CD4-positive, alpha-beta memory T cell (primary cell): ENCODE measurements at regions not wholly inside any gene's neighbourhood (a gene's known extent, or its start where the extent isn't known, plus 50 kb on each side); places are given as distances from the start of the nearest gene placed in this dataset.

Experiments used
- CTCF ChIA-PET: fragments of 350-600 bp; sonication (Branson Sonifier 250); formaldehyde crosslinking; loops from one replicate; lab custom pipeline; 2021; ENCODE audit warnings: inconsistent platforms; ENCODE audit not compliant: partially characterized antibody; lab: Charles Lee
- POLR2A ChIA-PET: fragments of 350-600 bp; sonication (Branson Sonifier 250); formaldehyde crosslinking; loops from one replicate; lab custom pipeline; 2021; ENCODE audit not compliant: partially characterized antibody; lab: Charles Lee
- DNase-seq, 5 donors: peaks; one replicate each; pipeline versions ENCODE4 v3.0.0 to v3.0.0-alpha.2; 2020 to 2022; ENCODE audit warnings: mixed read lengths in 1 of 5
- H3K27ac ChIP-seq: one replicate; pipeline ENCODE4 v1.7.0; 2013; ENCODE audit warnings: low read depth, low read length
- H3K27me3 ChIP-seq: 2 replicates; pipeline ENCODE4 v1.7.0; 2013; ENCODE audit warnings: mild to moderate bottlenecking, low read length, moderate library complexity; ENCODE audit not compliant: insufficient read depth
- H3K36me3 ChIP-seq: 2 replicates; pipeline ENCODE4 v1.7.0; 2013; ENCODE audit warnings: mild to moderate bottlenecking, low read length, moderate library complexity; ENCODE audit not compliant: insufficient read depth
- H3K4me1 ChIP-seq: 2 replicates; pipeline ENCODE4 v1.7.0; 2013; ENCODE audit warnings: mild to moderate bottlenecking, low read length, moderate library complexity; ENCODE audit not compliant: insufficient read depth
- H3K4me3 ChIP-seq, 2 donors: one replicate each; pipeline ENCODE4 v1.7.0; 2013; ENCODE audit warnings: low read length in 2 of 2, mild to moderate bottlenecking in 1 of 2
- H3K9me3 ChIP-seq, 2 donors: one replicate each; pipeline ENCODE4 v1.7.0; 2013; ENCODE audit warnings: low read length in 2 of 2, control low read depth in 1 of 2; ENCODE audit not compliant: control insufficient read depth in 1 of 2
- H3K27ac Mint-ChIP-seq, 7 donors: one replicate each; pipeline ENCODE4 v1.8.0; 2020 to 2021; ENCODE audit warnings: mixed read lengths in 7 of 7, mild to moderate bottlenecking in 6 of 7, inconsistent platforms in 3 of 7, moderate library complexity in 3 of 7
- H3K27me3 Mint-ChIP-seq, 2 donors: one replicate each; pipeline ENCODE4 v1.8.0; 2020 to 2021; ENCODE audit warnings: mixed read lengths in 2 of 2
- H3K36me3 Mint-ChIP-seq, 2 donors: one replicate each; pipeline ENCODE4 v1.8.0; 2020 to 2021; ENCODE audit warnings: mixed read lengths in 2 of 2, inconsistent platforms in 1 of 2, mild to moderate bottlenecking in 1 of 2
- H3K4me1 Mint-ChIP-seq, 4 donors: one replicate each; pipeline ENCODE4 v1.8.0; 2020 to 2021; ENCODE audit warnings: mixed read lengths in 4 of 4, mild to moderate bottlenecking in 1 of 4
- H3K4me3 Mint-ChIP-seq, 8 donors: one replicate each; pipeline ENCODE4 v1.8.0; 2020 to 2021; ENCODE audit warnings: mixed read lengths in 8 of 8, mild to moderate bottlenecking in 7 of 8, moderate library complexity in 6 of 8, inconsistent platforms in 3 of 8
- H3K9me3 Mint-ChIP-seq, 8 donors: one replicate each; pipeline ENCODE4 v1.8.0; 2020 to 2021; ENCODE audit warnings: mixed read lengths in 8 of 8, mild to moderate bottlenecking in 5 of 8, inconsistent platforms in 3 of 8, moderate library complexity in 1 of 8
- intact Hi-C: fragments of 100-400 bp; cut with micrococcal nuclease; formaldehyde crosslinking; loops from one replicate; pipeline ENCODE4 v1.15.1; 2023

DNA sequence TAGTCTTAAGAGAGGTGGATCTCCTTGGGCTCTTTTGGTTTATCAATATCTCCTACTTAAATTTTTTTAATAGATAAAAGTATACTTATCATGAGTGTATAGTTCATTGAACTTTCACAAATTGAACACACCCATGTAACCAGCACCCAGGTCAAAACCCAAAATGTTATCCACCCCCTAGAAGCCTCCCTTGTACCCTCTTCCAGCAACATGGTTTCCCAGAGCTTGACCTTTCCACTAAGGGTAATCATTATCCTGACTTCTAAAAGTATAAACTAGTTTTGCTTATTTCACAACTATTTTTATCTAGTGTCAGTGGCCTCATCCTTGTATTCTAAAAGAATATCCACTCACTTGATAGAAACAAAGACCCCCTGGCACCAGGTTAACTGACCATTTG lies 106.8 kb downstream of the MDH1 start:
- CTCF ChIA-PET = interaction anchor here (0.9 to 6.3 kb wide), 4 partner anchors 11 to 171 kb away, joined by 3 to 111 read pairs (median 4); no protein-coding TSS in a partner anchor

DNA sequence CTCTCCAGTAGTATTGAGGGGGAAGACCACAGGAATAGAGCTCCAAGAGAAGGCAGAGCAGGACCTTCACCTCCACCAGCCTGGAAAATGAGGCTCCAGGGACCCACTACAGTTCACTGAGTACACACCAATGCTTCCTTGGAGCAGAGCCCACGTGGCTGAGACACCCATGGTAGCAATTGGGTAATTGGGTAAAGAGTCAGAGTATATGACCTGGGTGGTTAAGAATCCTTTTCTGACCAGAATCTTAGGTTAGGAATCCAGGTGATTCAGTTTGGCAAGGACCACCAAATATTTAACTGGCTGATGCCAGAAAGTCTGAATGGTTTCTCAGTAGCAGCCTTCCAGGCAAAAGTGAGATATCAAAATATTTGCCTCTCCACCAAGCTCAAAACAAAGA lies 107.7 kb downstream of the MDH1 start:
- Mint-ChIP-seq H3K36me3 (no peaks in the 10 kb centered on the region), H3K27ac (no peak overlapping the region), H3K27me3 (no peaks in the 10 kb centered on the region), H3K9me3 (no peaks in the 10 kb centered on the region), H3K4me3 (no peak overlapping the region), H3K4me1 (peaks cover 0 to 1% (median 0%) of the 10 kb centered on the region in 4 donors)
- POLR2A ChIA-PET = interaction anchor here (1.0 kb wide), 1 partner anchor 145 kb away, joined by 3 read pairs; the partner anchor contains the start of gene UGP2
- Histone ChIP-seq H3K4me1 (no peaks in the 10 kb centered on the region), H3K9me3 (no peaks in the 10 kb centered on the region), H3K27me3 (no peaks in the 10 kb centered on the region), H3K4me3 (no peak overlapping the region), H3K27ac (no peak overlapping the region), H3K36me3 (no peaks in the 10 kb centered on the region)
- intact Hi-C loops = no loop called here
- no peak for DNase-seq
- CTCF ChIA-PET = interaction anchor here (0.9 to 6.3 kb wide), 3 partner anchors 12 to 170 kb away, joined by 3 to 111 read pairs (median 3); no protein-coding TSS in a partner anchor

More for the DNA sequence above, 106.8 kb downstream of the MDH1 start:
- H3K27me3 ChIP-seq = no peaks in the 10 kb centered on the region
- H3K27ac ChIP-seq = no peak overlapping the region
- no peak overlapping the region for H3K4me3 ChIP-seq
- no peaks in the 10 kb centered on the region for H3K9me3 ChIP-seq
- H3K4me1 ChIP-seq = no peaks in the 10 kb centered on the region
- Mint-ChIP-seq H3K27ac (no peak overlapping the region), H3K9me3 (no peaks in the 10 kb centered on the region), H3K27me3 (no peaks in the 10 kb centered on the region), H3K4me3 (no peak overlapping the region), H3K36me3 (no peaks in the 10 kb centered on the region), H3K4me1 (peaks cover 0 to 1% (median 0%) of the 10 kb centered on the region in 4 donors)
- POLR2A ChIA-PET = no interaction called here
- no peaks in the 10 kb centered on the region for H3K36me3 ChIP-seq
- no peak for DNase-seq
- intact Hi-C loops = no loop called here

DNA sequence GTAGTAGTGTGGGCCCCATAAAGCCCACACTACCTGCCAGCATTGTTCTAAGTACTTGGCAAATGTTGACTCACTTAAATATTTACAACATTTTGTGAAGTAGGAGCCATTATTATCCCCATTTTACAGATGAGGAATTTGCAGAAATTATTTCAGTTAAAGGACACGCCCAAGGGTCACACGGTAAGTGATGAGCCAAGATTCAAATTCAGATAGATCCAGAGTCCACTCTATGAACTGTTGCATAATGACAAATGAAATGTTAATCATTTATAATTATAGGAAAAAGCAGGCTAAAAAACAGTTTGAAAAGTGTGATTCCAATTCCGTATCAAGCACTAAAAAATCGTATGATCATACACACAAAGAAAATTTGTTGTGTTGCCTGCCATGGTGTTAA lies 108.4 kb downstream of the MDH1 start:
- intact Hi-C loops = no loop called here
- no peaks in the 10 kb centered on the region for H3K9me3 Mint-ChIP-seq
- no peak for DNase-seq
- H3K4me3 Mint-ChIP-seq = no peak overlapping the region
- Histone ChIP-seq H3K9me3 (no peaks in the 10 kb centered on the region), H3K36me3 (no peaks in the 10 kb centered on the region), H3K27ac (no peak overlapping the region), H3K4me3 (no peak overlapping the region), H3K27me3 (no peaks in the 10 kb centered on the region), H3K4me1 (no peaks in the 10 kb centered on the region)
- no peaks in the 10 kb centered on the region for H3K27me3 Mint-ChIP-seq
- ChIA-PET CTCF (interaction anchor here (6.3 kb wide), 1 partner anchor 162 kb away, joined by 111 read pairs; no protein-coding TSS in a partner anchor), POLR2A (no interaction called here)
- H3K4me1 Mint-ChIP-seq = no peaks in the 10 kb centered on the region
- H3K36me3 Mint-ChIP-seq = no peaks in the 10 kb centered on the region
- H3K27ac Mint-ChIP-seq = no peak overlapping the region

DNA sequence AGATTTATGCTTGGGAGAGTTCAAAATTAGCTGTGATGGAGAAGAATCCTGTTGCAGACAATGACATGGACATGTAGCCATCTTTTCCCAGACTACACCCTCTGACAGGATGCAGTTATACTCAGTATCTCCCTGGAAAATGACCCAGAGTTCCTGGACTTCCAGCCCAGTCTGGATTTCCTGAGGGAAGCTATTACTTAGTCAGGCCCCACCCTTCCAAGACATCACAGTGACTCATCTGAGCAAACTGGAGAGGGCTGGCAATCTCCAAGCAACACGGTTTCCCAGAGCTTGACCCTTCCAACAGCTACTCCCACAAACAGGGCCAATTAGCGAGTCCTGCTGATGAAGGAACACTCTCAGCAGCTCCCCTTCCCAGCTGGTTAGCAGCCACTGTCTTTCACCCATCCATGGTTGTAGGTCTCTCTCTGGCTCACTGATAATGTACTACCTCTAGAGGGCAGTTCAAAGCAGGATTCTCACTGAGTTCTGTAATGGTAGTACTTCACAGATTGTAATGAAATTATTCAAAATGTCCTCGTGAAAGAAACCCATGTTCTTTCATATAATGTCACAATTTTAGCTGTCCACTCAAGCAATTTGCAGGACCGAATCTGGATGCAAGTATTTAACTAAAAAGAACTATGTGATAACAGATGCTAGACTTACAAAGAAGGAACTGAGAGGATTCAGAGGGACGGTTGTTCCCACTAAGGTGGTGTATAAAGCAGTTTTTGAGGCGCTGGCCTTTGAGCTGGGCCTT lies 110.2 kb downstream of the MDH1 start:
- H3K36me3 Mint-ChIP-seq = no peaks in the 10 kb centered on the region
- Histone ChIP-seq H3K36me3 (no peaks in the 10 kb centered on the region), H3K27me3 (no peaks in the 10 kb centered on the region), H3K27ac (no peak overlapping the region), H3K9me3 (no peaks in the 10 kb centered on the region), H3K4me1 (no peaks in the 10 kb centered on the region), H3K4me3 (no peak overlapping the region)
- no peaks in the 10 kb centered on the region for H3K4me1 Mint-ChIP-seq
- no peaks in the 10 kb centered on the region for H3K27me3 Mint-ChIP-seq
- DNase-seq = peak in 4 of 5 donors; percentile 15 to 45 (median 30)
- no peaks in the 10 kb centered on the region for H3K9me3 Mint-ChIP-seq
- intact Hi-C loops = loop anchor here (1.0 kb wide), 1 partner anchor 162 kb away; no protein-coding TSS in a partner anchor
- POLR2A ChIA-PET = interaction anchor here (1.1 to 1.5 kb wide), 2 partner anchors 142 to 162 kb away, joined by 4 to 5 read pairs; partner anchors contain the start of gene UGP2
- H3K27ac Mint-ChIP-seq = no peak overlapping the region
- CTCF ChIA-PET = interaction anchor here (0.7 to 6.3 kb wide), 21 partner anchors 8 to 628 kb away, joined by 3 to 111 read pairs (median 5); partner anchors contain the start of gene UGP2
- H3K4me3 Mint-ChIP-seq = no peak overlapping the region

DNA sequence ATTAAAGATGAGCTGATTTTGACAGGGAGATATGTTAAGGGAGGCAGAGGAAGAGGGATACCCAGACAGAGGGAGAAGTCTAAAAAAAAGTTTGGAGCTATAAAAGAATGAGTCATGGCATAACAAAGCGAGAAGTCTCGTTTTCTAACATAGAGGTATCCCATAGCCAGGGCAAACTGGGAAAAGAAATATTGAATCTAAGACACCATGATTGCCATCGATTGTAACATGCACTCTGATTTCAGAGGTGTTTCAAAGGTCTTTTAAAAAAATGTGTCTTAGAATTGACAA lies 110.7 kb downstream of the MDH1 start:
- H3K4me3 Mint-ChIP-seq = no peak overlapping the region
- H3K9me3 Mint-ChIP-seq = peaks cover 0 to 2% (median 0%) of the 10 kb centered on the region in 8 donors

DNA sequence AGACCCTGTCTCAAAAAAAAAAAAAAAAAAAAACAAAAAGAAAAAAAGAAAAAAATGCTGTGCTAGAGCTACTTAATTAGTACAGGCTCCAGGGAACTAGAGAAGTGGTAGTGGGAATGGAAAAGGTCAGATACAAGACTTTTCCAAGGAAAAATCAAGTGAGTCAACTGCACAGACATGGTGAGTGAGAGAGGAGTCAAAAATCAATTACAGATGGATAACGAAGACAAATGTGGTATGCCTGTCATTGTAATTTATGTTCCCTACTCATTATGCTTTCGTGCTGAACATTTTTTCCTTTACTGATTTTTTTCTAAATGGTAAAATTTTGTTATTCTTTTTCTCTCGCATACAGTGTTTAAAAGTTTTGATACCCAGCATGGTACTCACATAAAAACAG lies 111.5 kb downstream of the MDH1 start:
- Mint-ChIP-seq H3K4me3 (no peak overlapping the region), H3K27ac (no peak overlapping the region), H3K36me3 (no peaks in the 10 kb centered on the region), H3K9me3 (peaks cover 0 to 2% (median 0%) of the 10 kb centered on the region in 8 donors), H3K27me3 (no peaks in the 10 kb centered on the region), H3K4me1 (no peaks in the 10 kb centered on the region)
- Histone ChIP-seq H3K9me3 (no peaks in the 10 kb centered on the region), H3K27me3 (no peaks in the 10 kb centered on the region), H3K4me3 (no peak overlapping the region), H3K36me3 (no peaks in the 10 kb centered on the region), H3K27ac (no peak overlapping the region), H3K4me1 (no peaks in the 10 kb centered on the region)
- DNase-seq = no peak
- CTCF ChIA-PET = interaction anchor here (0.7 to 6.3 kb wide), 8 partner anchors 7 to 781 kb away, joined by 3 to 111 read pairs (median 7); no protein-coding TSS in a partner anchor
- POLR2A ChIA-PET = no interaction called here
- intact Hi-C loops = loop anchor here (10.0 kb wide), 1 partner anchor 785 kb away; no protein-coding TSS in a partner anchor

More for the DNA sequence above, 110.7 kb downstream of the MDH1 start:
- no peaks in the 10 kb centered on the region for H3K36me3 ChIP-seq
- no peaks in the 10 kb centered on the region for H3K27me3 ChIP-seq
- POLR2A ChIA-PET = interaction anchor here (1.1 to 1.5 kb wide), 2 partner anchors 142 to 162 kb away, joined by 4 to 5 read pairs; partner anchors contain the start of gene UGP2
- no peak for DNase-seq
- CTCF ChIA-PET = interaction anchor here (0.7 to 6.3 kb wide), 19 partner anchors 8 to 782 kb away, joined by 3 to 111 read pairs (median 5); partner anchors contain the start of gene UGP2
- intact Hi-C loops = loop anchor here (1.0 kb wide), 1 partner anchor 162 kb away; no protein-coding TSS in a partner anchor
- no peaks in the 10 kb centered on the region for H3K4me1 Mint-ChIP-seq
- no peak overlapping the region for H3K27ac Mint-ChIP-seq
- no peaks in the 10 kb centered on the region for H3K27me3 Mint-ChIP-seq
- H3K4me1 ChIP-seq = no peaks in the 10 kb centered on the region
- no peak overlapping the region for H3K4me3 ChIP-seq
- H3K27ac ChIP-seq = no peak overlapping the region
- H3K36me3 Mint-ChIP-seq = no peaks in the 10 kb centered on the region
- H3K9me3 ChIP-seq = no peaks in the 10 kb centered on the region

DNA sequence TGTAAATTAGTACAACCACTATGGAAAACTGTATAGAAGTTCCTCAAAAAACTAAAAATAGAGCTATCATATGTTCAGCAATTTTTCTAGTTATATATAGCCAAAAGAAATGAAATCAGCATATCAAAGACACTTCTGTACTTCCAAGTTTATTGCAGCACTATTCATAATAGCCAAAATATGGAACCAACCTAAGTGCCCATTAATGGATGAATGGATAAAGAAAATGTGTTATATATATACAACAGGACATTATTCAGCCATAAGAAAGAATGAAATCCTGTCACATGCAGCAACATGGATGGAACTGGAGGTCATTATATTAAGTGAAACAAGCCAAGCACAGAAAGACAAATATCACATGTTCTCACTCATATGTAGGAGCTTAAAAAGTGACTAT lies 112.6 kb downstream of the MDH1 start:
- no peak overlapping the region for H3K4me3 Mint-ChIP-seq
- Histone ChIP-seq H3K27me3 (no peaks in the 10 kb centered on the region), H3K36me3 (no peaks in the 10 kb centered on the region), H3K9me3 (no peaks in the 10 kb centered on the region), H3K4me3 (no peak overlapping the region), H3K27ac (no peak overlapping the region), H3K4me1 (no peaks in the 10 kb centered on the region)
- POLR2A ChIA-PET = no interaction called here
- intact Hi-C loops = loop anchor here (10.0 kb wide), 1 partner anchor 783 kb away; no protein-coding TSS in a partner anchor
- no peak overlapping the region for H3K27ac Mint-ChIP-seq
- peaks cover 0 to 4% (median 0%) of the 10 kb centered on the region in 8 donors for H3K9me3 Mint-ChIP-seq
- CTCF ChIA-PET = interaction anchor here (1.0 to 6.3 kb wide), 2 partner anchors 157 to 163 kb away, joined by 3 to 111 read pairs; no protein-coding TSS in a partner anchor
- no peaks in the 10 kb centered on the region for H3K36me3 Mint-ChIP-seq
- DNase-seq = no peak
- H3K4me1 Mint-ChIP-seq = no peaks in the 10 kb centered on the region
- no peaks in the 10 kb centered on the region for H3K27me3 Mint-ChIP-seq
